ENCODE measurements at regions not wholly inside any gene's neighbourhood (a gene's known extent, or its start where the extent isn't known, plus 50 kb on each side); places are given as distances from the start of the nearest gene placed in this dataset.

DNA sequence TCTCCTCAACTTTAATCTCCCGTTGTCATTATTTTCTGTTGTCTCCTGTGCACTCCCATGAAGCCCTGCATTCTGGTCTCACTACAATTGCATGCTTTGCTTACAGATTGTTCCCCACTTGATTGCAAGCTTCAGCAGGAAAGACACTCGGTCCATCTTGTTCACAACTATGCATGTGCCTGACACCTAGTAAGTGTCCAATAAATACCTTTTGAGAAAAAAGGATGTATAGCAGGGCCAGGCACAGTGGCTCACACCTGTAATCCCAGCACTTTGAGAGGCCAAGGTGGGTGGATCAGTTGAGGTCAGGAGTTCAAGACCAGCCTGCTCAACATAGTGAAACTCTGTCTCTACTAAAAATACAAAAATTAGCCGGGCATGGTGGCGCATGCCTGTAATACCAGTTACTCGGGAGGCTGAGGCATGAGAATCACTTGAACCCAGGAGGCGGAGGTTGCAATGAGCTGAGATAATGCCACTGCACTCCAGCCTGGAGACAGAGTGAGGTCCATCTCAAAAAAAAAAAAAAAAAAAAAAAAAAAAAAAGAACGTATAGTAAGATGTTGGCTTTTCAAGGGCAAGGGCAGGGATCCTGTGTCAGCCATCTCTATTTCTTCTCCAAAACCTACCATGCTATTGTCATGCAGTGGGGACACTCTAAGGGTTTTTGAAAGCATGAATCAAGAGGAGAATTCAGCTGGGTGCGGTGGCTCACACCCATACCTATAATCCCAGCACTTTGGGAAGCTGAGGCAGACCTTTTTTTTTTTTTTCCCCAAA lies 338.3 kb downstream of the MYCN start:
- no peak overlapping the region for H3K4me3 ChIP-seq (ENCODE audit: extremely low read depth in 1 of 4, insufficient read depth in 2 of 4, low read depth in 3 of 4, low read length in 4 of 4)
- no peak overlapping the region for H2AFZ ChIP-seq (ENCODE audit: low read length)
- H4K5ac ChIP-seq (ENCODE audit: insufficient read length, low read depth, low read length) = no peak overlapping the region
- DNase-seq (ENCODE audit: low read depth in 1 of 2, low spot score in 2 of 2) (no peak), FAIRE-seq (no peak)
- no peak overlapping the region for H3K4ac ChIP-seq (replicated peaks; ENCODE audit: insufficient read length, low read depth, low read length)
- H3K18ac ChIP-seq (ENCODE audit: extremely low read depth, low read length) = 0 out of 2 replicates have a peak overlapping the region, but pooled peaks have one; percentile 11
- H3K36me3 ChIP-seq (ENCODE audit: control insufficient read depth in 2 of 4, insufficient read depth in 4 of 4, low read length in 3 of 4) = no peaks in the 10 kb centered on the region
- no peak overlapping the region for H3K56ac ChIP-seq (replicated peaks; ENCODE audit: insufficient read length, low read depth, low read length)
- no peaks in the 10 kb centered on the region for H3K23me2 ChIP-seq (ENCODE audit: low read depth, low read length)
- WGBS, 2 experiments (ENCODE audit: extremely low coverage in 1 of 2, insufficient coverage in 1 of 2, insufficient read length in 1 of 2, insufficient replicate concordance in 2 of 2, low coverage in 1 of 2, low lambda C conversion rate in 2 of 2, missing lambda C conversion rate in 1 of 2) = 97% methylated on average over 7 of the region's 8 CpGs; no CpG with 5 or more reads in 1 of the 2 experiments
- no peak overlapping the region for H4K91ac ChIP-seq (replicated peaks; ENCODE audit: insufficient read length, low read length)
- H4K8ac ChIP-seq (ENCODE audit: extremely low read depth, insufficient read depth, low read length) = no peak overlapping the region
- H3K27me3 ChIP-seq (replicated peaks in 1 of 4; ENCODE audit: control insufficient read depth in 3 of 4, extremely low read depth in 1 of 4, insufficient read depth in 3 of 4, low read length in 3 of 4) = no peaks in the 10 kb centered on the region
- H3K23ac ChIP-seq (ENCODE audit: insufficient read length) = no peak overlapping the region
- TF ChIP-seq CTBP2 (IDR thresholded peaks at IDR 0.05; ENCODE audit: borderline replicate concordance, insufficient read depth, insufficient read length, low read length) = no peak
- no peak for TF ChIP-seq RBBP5 (IDR thresholded peaks at IDR 0.05; ENCODE audit: borderline replicate concordance, low read depth, low read length)
- no peaks in the 10 kb centered on the region for H3K79me1 ChIP-seq (ENCODE audit: low read depth, low read length)
- H3K9ac ChIP-seq (replicated peaks in 1 of 4; ENCODE audit: extremely low read depth in 1 of 4, low read depth in 3 of 4, low read length in 3 of 4) = no peak overlapping the region
- H2AK5ac ChIP-seq (ENCODE audit: low read depth, low read length) = no peak overlapping the region
- H3K4me1 ChIP-seq (replicated peaks in 1 of 4; ENCODE audit: control insufficient read depth in 3 of 4, insufficient read depth in 4 of 4, low read length in 3 of 4) = peaks cover 0 to 2% (median 0%) of the 10 kb centered on the region in 4 experiments; a peak in 2 of 7 replicates
- POLR2A ChIA-PET (ENCODE audit: partially characterized antibody) = no interaction called here
- H2BK120ac ChIP-seq (replicated peaks; ENCODE audit: low read depth, low read length) = no peak overlapping the region
- no peak overlapping the region for H2BK20ac ChIP-seq (ENCODE audit: low read length)
- no peaks in the 10 kb centered on the region for H3K79me2 ChIP-seq (ENCODE audit: control insufficient read depth in 1 of 2, insufficient read depth in 2 of 2, low read length in 2 of 2)
- H3K4me2 ChIP-seq (ENCODE audit: insufficient read depth in 1 of 2, low read depth in 2 of 2, low read length in 2 of 2) = no peak overlapping the region
- H3K9me3 ChIP-seq (ENCODE audit: insufficient read depth in 2 of 2, low read depth in 1 of 2, low read length in 1 of 2) = no peaks in the 10 kb centered on the region
- H2BK15ac ChIP-seq (ENCODE audit: low read length) = no peak overlapping the region
- H4K20me1 ChIP-seq (replicated peaks in 1 of 2; ENCODE audit: control insufficient read depth in 1 of 2, insufficient read depth in 2 of 2, low read length in 2 of 2) = no peaks in the 10 kb centered on the region
- peak overlapping the region; percentile 2; the same call in 1 of the 2 replicates for H2BK12ac ChIP-seq (ENCODE audit: low read depth, low read length)
- no peak overlapping the region for H3K14ac ChIP-seq (ENCODE audit: insufficient read length)
- no peak overlapping the region for H2BK5ac ChIP-seq (ENCODE audit: low read depth, low read length)
- CTCF ChIA-PET (ENCODE audit: partially characterized antibody) = interaction anchor here (0.6 to 1.8 kb wide), 4 partner anchors 8 to 385 kb away, joined by 3 read pairs; no protein-coding TSS in a partner anchor
- H3K27ac ChIP-seq (ENCODE audit: low read depth, low read length) = no peak overlapping the region

Measured in H1 (cell line).